B cell (primary cell): ENCODE measurements at regions not wholly inside any gene's neighbourhood (a gene's known extent, or its start where the extent isn't known, plus 50 kb on each side); places are given as distances from the start of the nearest gene placed in this dataset.

Experiments used
- ATAC-seq: fragments of 200-7000 bp; cut with Tn5 transposase; one replicate; pipeline ENCODE4 v1.10.0; 2021; ENCODE audit warnings: low read depth, mild to moderate bottlenecking, moderate number of reproducible peaks, moderate library complexity
- CTCF ChIA-PET: fragments of 350-600 bp; sonication (Branson Sonifier 250); formaldehyde crosslinking; loops from one replicate; lab custom pipeline; 2021; ENCODE audit warnings: antibody characterized with exemption, inconsistent platforms; lab: Charles Lee
- POLR2A ChIA-PET: fragments of 350-600 bp; sonication (Branson Sonifier 250); formaldehyde crosslinking; loops from one replicate; lab custom pipeline; 2021; ENCODE audit warnings: antibody characterized with exemption; lab: Charles Lee
- DNase-seq: peaks from one replicate; pipeline ENCODE4 v3.0.0; 2013
- H2AFZ ChIP-seq: 2 replicates; pipeline ENCODE4 v1.6.1; 2012; ENCODE audit warnings: mild to moderate bottlenecking, low read depth, low read length; ENCODE audit not compliant: insufficient read depth, poor library complexity, severe bottlenecking
- H3K27ac ChIP-seq, 2 donors: 1 replicate in 1 of 2; 2 replicates in 1 of 2; pipeline ENCODE4 v1.5.1; 2012 to 2013; ENCODE audit warnings: low read length in 2 of 2, mild to moderate bottlenecking in 2 of 2, moderate library complexity in 1 of 2
- H3K27me3 ChIP-seq, 4 experiments: fragments of 200-600 bp in 1 of 4; sonication (generic) in 1 of 4; replicated peaks in 1 of 4; 1 replicate in 2 of 4; 2 replicates in 2 of 4; pipeline versions ENCODE4 v1.6.1 to v1.7.0; 2013 to 2016; ENCODE audit warnings: low read length in 3 of 4, mild to moderate bottlenecking in 2 of 4, mixed read lengths in 1 of 4, moderate library complexity in 1 of 4; ENCODE audit not compliant: insufficient read depth in 4 of 4, control insufficient read depth in 3 of 4; ENCODE audit errors: control extremely low read depth in 1 of 4
- H3K36me3 ChIP-seq, 2 experiments: replicated peaks in 1 of 2; 1 replicate in 1 of 2; 2 replicates in 1 of 2; pipeline versions ENCODE4 v1.6.1 to v1.7.1; 2013; ENCODE audit warnings: low read length in 1 of 2; ENCODE audit not compliant: insufficient read depth in 2 of 2, control insufficient read depth in 1 of 2; ENCODE audit errors: control extremely low read depth in 1 of 2, extremely low read depth in 1 of 2
- H3K4me1 ChIP-seq, 2 donors: fragments of 200-600 bp in 1 of 2; sonication (generic) in 1 of 2; 1 replicate in 1 of 2; 2 replicates in 1 of 2; pipeline versions ENCODE4 v1.5.1 to v1.6.1; 2013 to 2017; ENCODE audit warnings: low read length in 2 of 2; ENCODE audit not compliant: control insufficient read depth in 2 of 2, insufficient read depth in 2 of 2
- H3K4me2 ChIP-seq: replicated peaks from 2 replicates; pipeline ENCODE3; 2012; ENCODE audit warnings: mild to moderate bottlenecking, low read depth, low read length; ENCODE audit not compliant: poor library complexity, severe bottlenecking
- H3K4me3 ChIP-seq, 5 experiments: fragments of 200-600 bp in 1 of 5; sonication (generic) in 1 of 5; 1 replicate in 3 of 5; 2 replicates in 2 of 5; pipeline versions ENCODE4 v1.5.1 to v1.7.0; 2011 to 2016; ENCODE audit warnings: low read length in 4 of 5, mild to moderate bottlenecking in 4 of 5, low read depth in 2 of 5, control low read depth in 1 of 5, moderate library complexity in 1 of 5; ENCODE audit not compliant: insufficient read depth in 1 of 5; ENCODE audit errors: control extremely low read depth in 1 of 5, extremely low read depth in 1 of 5
- H3K79me2 ChIP-seq: fragments of 200-600 bp; sonication (generic); one replicate; pipeline ENCODE4 v1.6.0; 2016; ENCODE audit warnings: low read length; ENCODE audit not compliant: control insufficient read depth, insufficient read depth
- H3K9ac ChIP-seq: fragments of 200-600 bp; sonication (generic); 2 replicates; pipeline ENCODE4 v1.6.1; 2017; ENCODE audit warnings: mild to moderate bottlenecking, low read length, moderate library complexity
- H3K9me3 ChIP-seq, 3 donors: one replicate each; pipeline versions ENCODE4 v1.6.1 to v1.7.1; 2013; ENCODE audit warnings: low read length in 2 of 3; ENCODE audit not compliant: control insufficient read depth in 2 of 3, insufficient read depth in 1 of 3; ENCODE audit errors: control extremely low read depth in 1 of 3
- H4K20me1 ChIP-seq: 2 replicates; pipeline ENCODE4 v1.6.0; 2012; ENCODE audit warnings: mild to moderate bottlenecking, low read length; ENCODE audit not compliant: insufficient read depth, control insufficient read depth, poor library complexity, severe bottlenecking
- H3K27ac Mint-ChIP-seq: one replicate; pipeline ENCODE4 v1.8.0; 2021; ENCODE audit warnings: mixed read lengths
- H3K27me3 Mint-ChIP-seq: one replicate; pipeline ENCODE4 v1.8.0; 2021; ENCODE audit warnings: mixed read lengths
- H3K4me1 Mint-ChIP-seq: one replicate; pipeline ENCODE4 v1.8.0; 2021; ENCODE audit warnings: mixed read lengths
- H3K4me3 Mint-ChIP-seq: one replicate; pipeline ENCODE4 v1.8.0; 2021; ENCODE audit warnings: mixed read lengths
- H3K9me3 Mint-ChIP-seq: one replicate; pipeline ENCODE4 v1.8.0; 2022; ENCODE audit warnings: mixed read lengths; ENCODE audit not compliant: insufficient read depth
- CTCF ChIP-seq: fragments of 200-600 bp; IDR thresholded peaks from one replicate; pipeline ENCODE4 v1.8.0; 2022; ENCODE audit warnings: antibody characterized with exemption, mild to moderate bottlenecking
- EZH2 ChIP-seq: IDR thresholded peaks from 2 replicates; pipeline ENCODE4 v1.6.1; 2012; ENCODE audit warnings: borderline replicate concordance, low read depth, mild to moderate bottlenecking, moderate library complexity, low read length; ENCODE audit not compliant: insufficient read depth, poor library complexity, severe bottlenecking
- WGBS: methylation state at CpG from one replicate; pipeline ENCODE4 v1.1.5; 2013; ENCODE audit warnings: missing lambda C conversion rate; ENCODE audit not compliant: insufficient coverage; 5-methylcytosine and 5-hydroxymethylcytosine counted together
- intact Hi-C: fragments of 100-400 bp; cut with micrococcal nuclease; formaldehyde crosslinking; loops from one replicate; pipeline ENCODE4 v1.10.0; 2022

GRCh38 chr10:55311848-55312635 lies 511.0 kb upstream of the PCDH15 start:
- Histone ChIP-seq H4K20me1 (no peaks in the 10 kb centered on the region), H3K4me2 (no peak overlapping the region), H3K4me1 (no peaks in the 10 kb centered on the region), H3K9ac (no peak overlapping the region), H3K27me3 (no peaks in the 10 kb centered on the region), H3K27ac (no peak overlapping the region), H2AFZ (no peak overlapping the region), H3K9me3 (no peaks in the 10 kb centered on the region), H3K79me2 (no peaks in the 10 kb centered on the region), H3K4me3 (no peak overlapping the region), H3K36me3 (no peaks in the 10 kb centered on the region)
- Mint-ChIP-seq H3K4me1 (no peaks in the 10 kb centered on the region), H3K4me3 (no peak overlapping the region), H3K27ac (no peak overlapping the region), H3K27me3 (no peaks in the 10 kb centered on the region), H3K9me3 (peaks cover 3% of the 10 kb centered on the region)
- no peak for ATAC-seq
- CTCF ChIA-PET: no interaction called here
- DNase-seq: no peak
- TF ChIP-seq CTCF (no peak), EZH2 (no peak)
- POLR2A ChIA-PET: no interaction called here
- no CpG with 5 or more reads among the region's 4 CpGs for WGBS
- intact Hi-C loops: no loop called here

- Histone ChIP-seq H3K4me2 (no peak overlapping the region), H3K27ac (no peak overlapping the region), H3K9ac (no peak overlapping the region), H3K9me3 (no peaks in the 10 kb centered on the region), H3K4me3 (no peak overlapping the region), H3K79me2 (no peaks in the 10 kb centered on the region), H3K36me3 (no peaks in the 10 kb centered on the region), H2AFZ (no peak overlapping the region), H3K4me1 (no peaks in the 10 kb centered on the region), H3K27me3 (no peaks in the 10 kb centered on the region), H4K20me1 (no peaks in the 10 kb centered on the region)
- intact Hi-C loops: no loop called here
- Mint-ChIP-seq H3K9me3 (peaks cover 3% of the 10 kb centered on the region), H3K4me3 (no peak overlapping the region), H3K4me1 (no peaks in the 10 kb centered on the region), H3K27ac (no peak overlapping the region), H3K27me3 (no peaks in the 10 kb centered on the region)
- no peak for ATAC-seq
- POLR2A ChIA-PET: no interaction called here
- no peak for DNase-seq
- TF ChIP-seq EZH2 (no peak), CTCF (no peak)
- no CpG with 5 or more reads among the region's 1 CpG for WGBS
- CTCF ChIA-PET: no interaction called here
These were observed 509.1 kb upstream of the PCDH15 start for GRCh38 chr10:55310143-55310542.
